ENCODE measurements at regions not wholly inside any gene's neighbourhood (a gene's known extent, or its start where the extent isn't known, plus 50 kb on each side); places are given as distances from the start of the nearest gene placed in this dataset.

DNA sequence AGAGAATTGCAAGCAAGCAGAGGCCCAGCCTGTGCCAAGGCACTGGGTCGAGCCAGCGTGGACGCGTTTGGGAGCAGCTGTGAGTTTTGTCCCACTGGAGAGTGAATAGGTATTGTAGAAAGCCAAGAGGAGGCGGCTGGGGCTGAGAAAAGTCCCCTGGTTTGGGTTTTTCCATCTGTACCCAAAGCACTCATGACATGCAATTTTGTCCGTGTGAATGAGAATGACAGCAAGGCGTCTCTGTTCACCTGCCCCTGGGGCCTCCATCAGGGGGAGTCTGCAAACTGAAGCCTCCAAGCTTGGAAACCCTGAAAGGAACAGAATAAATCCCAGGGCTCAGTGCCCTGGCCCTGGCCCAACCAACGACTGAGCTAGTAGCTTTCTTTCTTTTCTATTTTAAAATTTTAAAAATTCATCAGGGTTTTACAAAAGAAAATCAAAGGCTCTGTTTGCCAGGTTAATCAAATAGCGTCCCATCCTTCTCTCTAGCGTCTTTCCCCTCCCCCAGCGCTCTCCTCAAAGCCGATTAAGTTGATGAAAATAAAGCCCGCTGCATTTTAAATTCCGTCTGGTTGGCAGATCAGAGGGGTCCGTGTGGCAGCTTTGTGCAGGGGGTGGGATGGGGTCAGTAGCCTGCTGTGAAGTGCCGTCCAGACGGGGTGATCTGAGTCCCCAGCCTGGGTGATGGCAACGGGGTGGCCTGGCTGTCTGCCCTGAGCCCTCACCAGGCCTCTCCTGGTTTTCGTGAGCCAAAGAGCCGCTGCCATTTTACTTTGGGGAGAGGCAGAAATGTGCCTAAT is 171.0 kb downstream of the KATNIP start:
- no peak for DNase-seq

DNA sequence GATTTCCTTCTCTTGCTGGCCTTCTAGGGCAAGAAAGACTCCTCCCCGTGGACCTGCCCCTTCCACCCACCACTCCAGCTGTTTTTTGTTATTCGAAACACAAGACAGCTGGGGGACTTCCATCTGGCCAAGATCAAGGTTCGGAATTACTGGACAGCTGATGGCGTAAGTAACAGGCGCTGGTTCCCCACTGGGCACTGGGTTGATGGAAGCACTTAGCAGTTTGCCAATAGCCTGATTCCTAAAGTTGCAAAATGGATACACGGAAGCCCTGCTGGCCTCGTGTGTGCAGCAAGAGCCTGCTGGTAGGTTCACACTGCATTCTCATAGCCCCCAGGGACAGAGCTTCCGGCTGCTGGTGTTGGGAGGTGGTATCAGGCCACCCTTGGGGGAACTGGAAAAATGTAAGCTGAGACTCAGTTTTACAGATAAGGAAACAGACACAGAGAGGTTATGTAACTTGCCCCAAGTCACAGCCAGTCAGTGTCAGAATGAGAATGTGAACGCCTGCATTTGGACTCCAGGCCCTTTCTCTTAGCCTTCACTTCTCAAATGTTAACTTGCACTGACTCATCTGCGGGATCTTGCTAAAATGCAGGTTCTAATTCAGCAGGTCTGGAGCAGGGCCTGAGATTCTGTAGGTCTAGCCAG is 171.7 kb downstream of the KATNIP start:
- no peak for DNase-seq

DNA sequence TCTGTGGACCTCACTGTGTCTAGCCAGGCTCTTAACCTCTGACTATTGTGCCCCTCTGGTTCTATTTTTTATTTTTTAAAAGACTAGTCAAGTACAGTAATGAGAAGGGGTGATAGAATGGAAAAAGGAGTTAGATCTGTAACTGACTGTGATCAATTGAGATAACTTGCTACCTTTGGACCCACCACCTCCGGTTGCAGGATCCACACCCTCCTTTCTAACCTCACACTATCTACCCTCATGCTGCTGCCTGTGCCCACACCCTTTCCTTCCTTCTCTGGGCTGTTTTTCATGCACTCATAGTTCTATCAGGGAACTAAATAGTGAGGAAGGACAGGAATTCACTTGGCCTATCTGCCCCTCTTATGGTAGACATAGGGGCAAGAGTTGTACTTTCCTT is 172.3 kb downstream of the KATNIP start:
- DNase-seq = no peak

DNA sequence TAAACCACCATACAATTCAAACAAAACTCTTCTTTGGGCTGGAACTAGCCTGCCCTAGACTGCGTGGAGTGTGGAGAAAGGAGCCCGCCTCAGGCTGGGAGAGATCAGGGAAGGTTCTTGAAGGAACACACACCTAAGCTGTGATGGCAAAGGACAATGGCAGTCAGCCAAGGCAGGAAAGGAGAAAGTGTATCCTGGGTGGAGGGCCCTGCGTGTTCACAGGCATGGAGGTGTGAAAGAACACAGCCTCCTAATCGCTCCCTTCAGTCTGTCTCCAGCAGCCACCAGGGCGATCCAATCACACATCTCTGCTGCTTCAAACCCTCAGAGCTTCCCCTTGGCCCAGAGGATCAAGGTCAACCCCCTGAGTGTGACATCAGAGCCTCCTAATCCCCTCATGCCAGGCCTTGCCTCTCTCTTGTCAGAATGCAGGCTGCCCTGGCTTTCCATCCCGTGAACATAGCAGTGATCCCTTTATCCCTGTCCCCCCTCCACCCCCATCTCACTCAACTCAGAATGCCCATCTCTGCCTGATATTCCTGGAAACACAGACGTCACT is 173.0 kb downstream of the KATNIP start:
- DNase-seq = no peak

DNA sequence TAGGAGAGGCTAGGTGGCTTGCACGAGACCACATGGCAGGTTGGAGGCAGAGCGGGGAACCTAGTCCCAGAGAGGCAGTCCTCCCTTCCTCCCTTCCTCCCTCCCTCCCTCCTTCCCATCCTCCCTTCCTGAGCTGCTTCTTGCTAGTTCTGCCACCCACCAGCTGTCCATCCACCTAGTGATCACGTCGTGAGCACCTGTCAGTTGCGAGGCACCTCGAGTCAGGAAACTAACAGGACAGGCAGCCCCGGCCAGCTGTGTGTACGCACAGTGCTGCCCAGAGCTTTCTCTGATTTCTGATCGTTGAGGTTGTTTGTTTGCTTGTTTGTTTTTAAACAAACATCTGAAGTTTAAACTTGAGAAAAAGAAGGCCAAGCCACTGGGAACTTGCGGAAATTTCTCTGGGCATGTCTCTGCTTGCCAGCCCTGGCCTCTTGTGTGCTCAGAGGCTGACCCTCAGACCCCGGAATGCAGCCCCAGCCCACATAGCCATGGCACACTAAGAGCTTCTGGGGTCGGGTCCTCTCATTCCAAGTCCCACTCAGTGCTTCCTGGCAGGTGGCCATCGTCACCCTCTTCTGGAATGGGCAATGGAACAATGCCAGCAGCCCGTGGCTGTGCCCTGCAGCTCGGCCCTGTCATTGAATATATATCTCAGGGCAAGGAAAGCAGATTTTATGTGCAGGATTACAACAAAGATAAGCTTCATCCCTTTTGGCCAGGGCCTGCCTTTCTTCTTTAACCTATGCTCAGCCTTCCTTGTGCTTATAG is 174.0 kb downstream of the KATNIP start:
- peak; percentile 36 for DNase-seq

DNA sequence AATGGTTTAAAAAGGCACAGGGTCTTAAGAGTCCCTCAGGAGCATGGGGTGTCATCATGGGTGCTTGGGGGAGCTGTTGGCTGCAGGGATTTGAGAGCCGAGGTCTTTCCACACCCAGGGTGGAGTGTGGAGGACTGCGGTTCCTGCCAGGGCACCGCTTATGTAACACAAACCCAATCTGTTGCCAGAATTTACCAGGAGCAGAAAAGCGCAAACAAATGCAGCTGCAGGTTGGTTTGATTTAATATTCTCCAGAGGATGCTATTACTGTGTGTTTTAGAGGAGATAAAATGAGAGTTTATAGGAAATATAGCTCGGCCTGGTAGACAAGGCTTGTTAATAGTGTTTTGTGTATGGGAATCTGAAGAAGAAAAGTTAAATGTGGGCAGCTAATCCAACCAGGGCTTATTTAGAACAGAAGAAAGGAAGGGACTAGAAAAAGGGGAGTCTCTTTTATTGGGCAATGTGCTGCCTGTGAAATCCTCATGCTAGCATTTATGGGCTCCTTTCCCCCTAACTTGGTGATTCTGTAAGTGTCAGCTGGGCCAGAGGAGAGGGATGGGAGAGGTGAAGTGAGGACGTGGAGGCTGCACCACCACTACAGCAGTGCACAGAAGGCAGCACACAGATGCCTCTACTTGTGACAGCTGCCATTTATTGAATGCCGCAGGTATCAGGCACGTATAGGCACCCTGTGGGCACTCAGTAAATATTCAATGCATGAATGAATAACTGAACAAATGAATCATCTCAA is 174.7 kb downstream of the KATNIP start:
- DNase-seq = no peak

DNA sequence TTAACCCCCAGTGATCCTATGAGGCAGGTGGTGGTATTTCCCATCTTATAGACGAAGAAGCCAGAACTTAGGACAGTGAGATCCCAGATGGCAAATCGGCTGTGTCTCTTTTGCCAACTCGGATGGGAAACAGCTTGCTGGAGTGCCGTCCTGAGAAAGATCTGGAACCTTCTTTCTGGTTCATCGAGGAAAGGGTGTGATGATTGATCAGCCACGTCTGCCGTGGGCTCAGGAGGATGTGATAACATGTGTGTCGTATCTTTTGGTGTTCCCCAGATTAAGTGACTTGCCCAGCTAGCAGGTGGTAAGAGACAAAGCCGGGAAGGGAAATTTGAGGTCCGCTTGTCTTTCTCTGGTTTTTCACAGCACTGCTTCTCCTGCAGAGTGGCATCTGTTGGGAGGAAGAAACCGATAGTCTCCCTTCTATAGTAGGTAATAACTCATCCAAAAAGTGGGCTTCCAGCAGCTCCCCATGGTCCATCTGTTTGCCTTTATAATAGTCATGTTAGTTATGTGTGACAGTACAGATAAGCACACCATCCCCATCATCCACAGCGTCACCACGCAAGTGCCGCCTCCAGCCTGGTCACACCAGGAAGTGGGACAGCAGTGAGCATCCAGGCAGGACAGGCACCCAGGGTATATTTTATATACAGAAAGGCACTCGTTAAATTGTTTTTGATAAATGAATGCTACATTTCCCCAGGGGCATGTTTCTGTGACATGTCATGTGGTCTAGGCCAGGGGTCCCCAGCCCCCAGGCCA is 175.5 kb downstream of the KATNIP start:
- DNase-seq = no peak

DNA sequence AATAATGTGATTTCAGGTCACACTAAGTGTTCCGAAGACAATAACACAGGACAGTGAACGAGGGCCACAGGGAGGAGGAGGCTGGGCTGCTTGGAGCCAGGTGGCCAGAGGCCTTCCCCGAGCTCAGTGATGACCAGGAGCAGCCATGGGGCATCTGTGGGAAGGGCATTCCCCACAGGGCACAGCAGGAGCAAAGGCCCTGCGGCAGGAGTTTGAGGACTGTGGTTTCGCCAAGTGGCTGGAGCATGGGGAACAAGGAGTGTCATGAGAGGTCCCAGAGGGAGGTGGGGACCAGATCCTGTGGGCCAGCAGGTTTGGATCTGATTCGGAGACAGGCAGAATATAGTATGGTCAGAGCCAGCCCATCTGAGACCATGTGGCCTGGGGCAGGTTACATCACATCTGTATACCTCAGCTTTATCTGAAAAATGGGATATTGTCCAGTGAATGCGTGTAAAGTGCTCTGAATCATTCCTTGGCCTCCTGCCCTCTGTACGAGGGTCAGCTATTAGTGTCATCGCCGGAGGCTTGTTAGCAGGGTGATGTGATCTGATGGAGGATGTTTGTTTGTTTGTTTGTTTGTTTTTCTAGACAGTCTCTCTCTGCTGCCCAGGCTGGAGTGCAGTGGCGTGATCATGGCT is 176.8 kb downstream of the KATNIP start:
- DNase-seq = no peak

DNA sequence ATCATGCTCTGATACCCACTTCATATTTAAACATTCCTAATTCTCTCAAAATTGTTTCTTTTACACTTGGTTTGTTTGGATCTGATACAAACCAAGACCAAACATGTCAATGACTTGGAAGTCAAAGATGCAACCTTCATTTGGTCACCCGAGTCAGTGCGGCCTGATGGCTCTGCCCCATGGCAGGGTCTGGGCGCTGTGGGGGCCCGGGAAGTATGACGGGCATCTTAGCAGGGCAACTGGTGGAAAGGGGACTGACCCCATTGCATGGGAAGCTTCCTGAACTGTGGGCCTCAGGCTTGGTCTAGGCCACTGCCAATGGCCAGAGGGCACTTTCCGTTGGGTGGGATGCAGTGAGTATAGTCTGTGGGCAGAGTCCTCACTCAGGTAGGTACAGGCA is 178.0 kb downstream of the KATNIP start:
- no peak for DNase-seq

DNA sequence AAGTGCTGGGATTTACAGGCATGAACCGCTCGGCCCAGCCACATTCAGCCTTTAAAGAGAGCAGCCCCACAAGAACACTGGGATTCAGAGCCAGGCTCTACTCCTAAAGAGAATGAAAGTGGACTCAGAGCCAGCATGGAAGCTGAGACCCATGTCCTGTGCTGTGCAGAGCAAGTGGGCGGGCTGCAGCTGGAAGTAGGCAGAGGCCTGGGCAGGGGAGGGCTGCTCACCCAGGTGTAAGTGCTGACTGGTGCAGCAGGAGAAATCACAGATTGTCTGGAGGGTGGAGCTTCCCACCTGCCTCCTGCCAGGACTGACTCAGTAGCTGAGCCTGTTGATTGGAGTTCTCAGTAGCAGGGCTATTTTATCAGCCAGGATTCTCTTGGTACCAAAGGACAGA is 178.7 kb downstream of the KATNIP start:
- no peak for DNase-seq

DNA sequence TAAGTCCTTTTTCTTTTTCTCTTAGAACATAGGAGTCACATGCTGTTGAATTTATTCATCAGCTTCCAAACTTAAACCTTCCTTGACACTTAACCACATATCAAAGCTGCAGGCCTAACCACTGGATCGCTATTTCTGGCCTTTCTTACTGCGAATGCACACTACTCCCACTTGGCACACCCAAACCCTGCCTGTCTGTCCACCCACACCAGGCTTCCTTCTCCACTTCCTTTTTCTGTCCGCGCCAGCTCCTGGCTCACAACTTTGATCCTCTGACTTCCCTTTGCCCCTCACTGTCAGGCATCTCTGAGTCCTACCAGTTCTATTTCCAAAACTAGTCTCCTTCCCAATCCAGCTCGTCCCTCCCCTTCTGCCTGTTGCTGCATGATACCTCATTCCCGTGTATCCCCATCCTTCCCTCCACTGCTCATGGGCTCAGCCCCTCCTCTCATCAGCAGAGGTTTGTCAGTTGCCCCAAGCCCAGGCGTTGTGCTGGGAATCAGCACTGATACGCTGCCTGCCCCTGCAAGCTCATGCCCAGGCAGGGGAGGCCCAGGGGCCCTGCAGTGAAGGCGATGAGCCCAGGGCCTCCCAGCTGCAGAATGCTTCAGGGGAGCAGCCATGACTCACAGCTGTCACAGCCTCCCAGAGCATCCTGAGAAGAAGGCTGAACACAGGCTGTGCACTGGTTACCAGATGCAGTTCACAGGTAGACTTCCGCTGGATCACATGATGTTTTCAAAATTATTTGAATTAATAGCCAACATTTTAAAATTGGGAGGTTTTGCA is 179.8 kb downstream of the KATNIP start:
- no peak for DNase-seq

DNA sequence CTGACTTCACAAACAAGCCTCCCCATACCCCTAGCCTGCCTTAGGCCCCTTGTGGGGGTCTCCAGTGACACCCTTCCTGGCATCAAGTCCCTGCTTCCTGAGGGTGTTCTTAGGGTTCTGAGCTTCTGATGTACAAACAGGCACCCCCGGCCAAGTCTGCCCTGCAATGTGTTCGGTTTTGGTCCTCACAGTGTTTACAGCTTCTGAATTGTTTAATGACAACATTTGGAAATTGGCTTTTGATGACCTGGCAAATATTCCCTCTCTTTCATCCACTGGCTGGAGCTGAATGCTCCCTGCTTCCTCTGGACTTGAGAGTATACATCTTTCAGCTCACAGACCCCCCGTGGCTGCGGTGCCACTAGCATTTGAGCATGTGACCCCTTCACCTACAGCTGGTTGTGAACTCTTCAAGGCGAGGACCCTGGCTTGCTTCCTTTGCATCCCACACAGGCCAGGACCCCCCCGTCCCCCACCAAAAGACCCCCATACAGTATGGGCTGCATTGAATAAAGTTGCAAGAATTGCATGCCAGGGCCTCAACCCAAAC is 180.8 kb downstream of the KATNIP start:
- no peak for DNase-seq

DNA sequence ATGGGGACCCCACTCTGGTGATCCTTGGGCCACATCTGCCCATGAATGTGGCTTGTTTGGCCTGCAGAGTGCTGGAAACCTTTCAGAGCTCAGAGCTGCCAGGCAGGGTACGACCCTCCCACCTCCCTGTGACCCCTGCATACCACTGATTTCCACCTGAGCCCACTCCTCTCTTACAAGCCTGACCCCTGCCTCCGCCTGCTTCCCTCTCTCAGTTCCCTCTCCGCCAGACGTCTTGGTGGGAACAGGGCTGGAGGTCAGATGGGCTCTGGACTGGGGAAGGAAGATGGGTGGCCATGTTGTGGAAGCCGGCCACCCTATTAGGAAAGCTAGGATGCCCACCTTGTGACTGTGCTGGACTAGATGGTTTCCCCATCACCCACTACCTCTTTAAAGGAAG is 185.1 kb downstream of the KATNIP start:
- DNase-seq = no peak

DNA sequence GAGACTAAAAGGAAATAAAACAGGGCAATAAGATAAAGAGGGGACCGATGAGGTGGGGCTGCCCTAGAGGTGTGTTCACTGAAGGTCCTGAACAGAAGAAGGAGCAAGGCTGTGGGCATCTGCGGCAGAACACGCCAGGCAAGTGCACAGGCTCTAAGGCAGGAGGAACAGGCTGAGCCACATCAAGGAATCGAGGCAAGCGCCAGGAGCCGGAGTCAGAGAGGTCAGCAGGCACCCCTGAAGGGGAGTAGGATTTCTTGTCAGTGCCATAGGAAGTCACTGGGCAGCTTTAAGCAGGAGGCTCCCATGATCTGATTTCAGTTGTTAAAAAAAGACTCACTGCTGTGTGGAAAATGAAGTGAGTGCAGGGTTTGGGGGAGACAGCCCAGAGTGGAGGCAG is 186.5 kb downstream of the KATNIP start:
- DNase-seq = no peak

DNA sequence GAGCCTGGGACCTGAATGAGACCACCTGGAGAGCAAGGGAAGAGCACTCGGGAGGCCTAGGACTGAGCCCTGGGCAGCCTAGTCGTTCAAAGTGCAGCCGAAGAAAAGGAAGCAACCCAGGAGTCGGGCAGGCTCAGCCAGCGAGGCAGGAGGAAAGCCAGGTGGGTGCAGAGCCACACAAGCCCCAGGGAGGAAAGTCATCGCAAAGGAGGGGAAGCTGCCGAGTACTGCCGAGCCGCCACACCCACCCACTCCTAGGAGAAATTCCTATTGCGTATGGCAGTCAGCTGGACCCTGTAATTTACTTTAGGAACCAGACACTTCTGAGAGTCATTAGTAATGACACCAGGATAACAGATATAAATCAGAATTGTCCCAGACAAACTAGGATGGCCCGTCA is 187.6 kb downstream of the KATNIP start:
- no peak for DNase-seq
